Neural cell (in vitro differentiated cells): ENCODE measurements at regions not wholly inside any gene's neighbourhood (a gene's known extent, or its start where the extent isn't known, plus 50 kb on each side); places are given as distances from the start of the nearest gene placed in this dataset.

Experiments
- H2AFZ ChIP-seq: fragments of 200-600, 300-800 bp; sonication (generic), shearing (Covaris generic); 2 replicates; pipeline ENCODE4 v1.6.0; 2014; ENCODE audit warnings: low read depth, mild to moderate bottlenecking, antibody characterized with exemption, low read length, moderate library complexity
- H3F3A ChIP-seq: fragments of 200-600 bp; shearing (Covaris generic); 2 replicates; pipeline ENCODE4 v1.6.1; 2016; ENCODE audit warnings: mild to moderate bottlenecking, moderate library complexity, mixed read lengths, antibody characterized with exemption, low read length; ENCODE audit not compliant: insufficient read depth, poor library complexity, severe bottlenecking
- H3K27ac ChIP-seq: fragments of 200-600, 300-800 bp; sonication (generic), shearing (Covaris generic); 2 replicates; pipeline ENCODE4 v1.5.1; 2014; ENCODE audit warnings: mild to moderate bottlenecking, low read length, moderate library complexity
- H3K27me3 ChIP-seq: fragments of 300-800, 200-600 bp; sonication (generic), shearing (Covaris generic); 2 replicates; pipeline ENCODE4 v1.6.0; 2014; ENCODE audit warnings: mild to moderate bottlenecking, low read depth, low read length, moderate library complexity; ENCODE audit not compliant: insufficient read depth
- H3K36me3 ChIP-seq: fragments of 300-800, 200-600 bp; sonication (generic), shearing (Covaris generic); 2 replicates; pipeline ENCODE4 v1.5.1; 2014; ENCODE audit warnings: mild to moderate bottlenecking, antibody characterized with exemption, low read length, moderate library complexity; ENCODE audit not compliant: insufficient read depth
- H3K4me2 ChIP-seq: fragments of 300-800, 200-600 bp; sonication (generic), shearing (Covaris generic); 2 replicates; pipeline ENCODE4 v1.6.0; 2014; ENCODE audit warnings: mild to moderate bottlenecking, low read length
- H3K4me3 ChIP-seq: fragments of 300-800, 200-600 bp; sonication (generic), shearing (Covaris generic); 2 replicates; pipeline ENCODE4 v1.5.1; 2014; ENCODE audit warnings: mild to moderate bottlenecking, low read length, moderate library complexity
- H3K79me2 ChIP-seq: fragments of 200-600 bp; shearing (Covaris generic); replicated peaks from 2 replicates; pipeline ENCODE4 v1.6.0; 2014; ENCODE audit warnings: mild to moderate bottlenecking, low read length, moderate library complexity; ENCODE audit not compliant: insufficient read depth
- H3K9ac ChIP-seq: fragments of 300-800, 200-600 bp; sonication (generic), shearing (Covaris generic); 2 replicates; pipeline ENCODE4 v1.6.1; 2016; ENCODE audit warnings: mild to moderate bottlenecking, low read length, mixed read lengths
- H3K9me2 ChIP-seq: fragments of 200-600 bp; shearing (Covaris generic); 2 replicates; pipeline ENCODE4 v1.6.1; 2016; ENCODE audit warnings: mild to moderate bottlenecking, low read length, mixed read lengths; ENCODE audit not compliant: insufficient read depth
- H3K9me3 ChIP-seq: fragments of 200-600, 300-800 bp; sonication (generic), shearing (Covaris generic); 2 replicates; pipeline ENCODE4 v1.6.1; 2016; ENCODE audit warnings: mild to moderate bottlenecking, mixed run types, low read length, moderate library complexity, mixed read lengths
- H4K20me1 ChIP-seq: fragments of 200-600 bp; shearing (Covaris generic); 2 replicates; pipeline ENCODE4 v1.6.1; 2016; ENCODE audit warnings: mild to moderate bottlenecking, mixed run types; ENCODE audit not compliant: insufficient read depth
- EP300 ChIP-seq: fragments of 450-650 bp; conservative IDR thresholded peaks from 2 replicates; pipeline ENCODE4 v1.6.1; 2014; ENCODE audit warnings: antibody characterized with exemption, mild to moderate bottlenecking, moderate library complexity; ENCODE audit not compliant: poor library complexity, severe bottlenecking
- EZH2 ChIP-seq: fragments of 200-600, 300-800 bp; shearing (Covaris generic), sonication (generic); IDR thresholded peaks from 2 replicates; pipeline ENCODE4 v1.6.1; 2014; ENCODE audit warnings: antibody characterized with exemption, low read length, borderline replicate concordance, mild to moderate bottlenecking; ENCODE audit not compliant: insufficient read depth, poor library complexity, severe bottlenecking
- MXI1 ChIP-seq: fragments of 450-650 bp; conservative IDR thresholded peaks from 2 replicates; pipeline ENCODE4 v1.6.1; 2014; ENCODE audit warnings: antibody characterized with exemption, mild to moderate bottlenecking; ENCODE audit not compliant: poor library complexity, severe bottlenecking
- POLR2AphosphoS5 ChIP-seq: IDR thresholded peaks from 2 replicates; pipeline ENCODE4 v1.6.1; 2012
- RAD21 ChIP-seq: fragments of 450-650 bp; conservative IDR thresholded peaks from 2 replicates; pipeline ENCODE4 v1.6.1; 2014; ENCODE audit warnings: antibody characterized with exemption, mild to moderate bottlenecking, moderate library complexity
- SMC3 ChIP-seq: fragments of 450-650 bp; conservative IDR thresholded peaks from 2 replicates; pipeline ENCODE4 v1.6.1; 2014; ENCODE audit warnings: antibody characterized with exemption, mild to moderate bottlenecking, moderate library complexity; ENCODE audit not compliant: poor library complexity
- TAF1 ChIP-seq: IDR thresholded peaks from 2 replicates; pipeline ENCODE4 v1.6.1; 2012; ENCODE audit warnings: low read depth
- TF ChIP-seq, protein P1 (sequence below): IDR thresholded peaks from 2 replicates; pipeline ENCODE4 v1.6.1; 2012; ENCODE audit warnings: borderline replicate concordance
- TF ChIP-seq, protein P2 (sequence below): fragments of 450-650 bp; IDR thresholded peaks from 2 replicates; pipeline ENCODE4 v1.5.1; 2014; ENCODE audit warnings: antibody characterized with exemption, mild to moderate bottlenecking, moderate library complexity; ENCODE audit not compliant: poor library complexity, severe bottlenecking

DNA sequence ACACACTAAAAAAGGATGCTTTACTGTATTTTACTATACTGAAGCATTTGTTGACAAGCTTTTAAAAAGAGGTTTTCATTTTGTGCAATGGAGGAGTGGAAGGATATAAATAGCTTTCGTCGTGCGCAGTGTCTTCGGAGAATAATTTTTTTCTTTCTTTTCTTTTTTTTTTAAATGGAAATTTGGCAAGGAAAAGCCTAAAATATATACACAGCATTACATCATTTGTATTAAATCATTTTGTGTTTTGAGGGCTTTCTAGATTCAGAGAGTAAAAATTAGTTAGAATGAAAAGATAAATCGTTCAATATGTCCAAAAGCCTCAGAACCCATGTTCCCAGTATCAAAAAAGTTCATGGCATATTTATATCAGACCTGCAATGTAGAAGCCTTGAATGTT is 150.2 kb upstream of the FERD3L start:
- H3K9ac ChIP-seq = no peak overlapping the region
- H3F3A ChIP-seq = no peaks in the 10 kb centered on the region
- H3K27me3 ChIP-seq = no peaks in the 10 kb centered on the region

DNA sequence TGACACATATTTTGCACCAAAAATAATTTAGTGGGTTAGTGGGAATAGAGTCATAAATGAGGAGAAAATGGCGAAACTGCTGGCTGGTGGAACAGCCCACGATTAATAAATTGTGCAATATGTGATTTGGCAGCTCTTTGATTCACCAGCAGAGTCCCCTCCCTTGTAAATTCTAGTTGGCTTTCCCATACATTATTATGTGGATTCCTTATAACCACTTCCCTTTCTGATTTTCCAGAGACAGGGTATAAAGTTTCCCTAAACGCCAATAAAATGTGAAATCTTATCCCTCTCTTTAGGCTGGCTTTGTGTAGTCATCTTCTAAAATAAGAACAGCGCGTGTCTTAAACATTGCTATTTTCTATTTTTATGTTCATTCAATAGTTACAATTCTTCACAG is 149.4 kb upstream of the FERD3L start:
- no peaks in the 10 kb centered on the region for H3K9me3 ChIP-seq
- H3F3A ChIP-seq = no peaks in the 10 kb centered on the region
- no peak overlapping the region for H3K27ac ChIP-seq
- H3K36me3 ChIP-seq = no peaks in the 10 kb centered on the region
- no peaks in the 10 kb centered on the region for H3K79me2 ChIP-seq
- no peak overlapping the region for H3K4me3 ChIP-seq
- TF ChIP-seq, protein P1, sequence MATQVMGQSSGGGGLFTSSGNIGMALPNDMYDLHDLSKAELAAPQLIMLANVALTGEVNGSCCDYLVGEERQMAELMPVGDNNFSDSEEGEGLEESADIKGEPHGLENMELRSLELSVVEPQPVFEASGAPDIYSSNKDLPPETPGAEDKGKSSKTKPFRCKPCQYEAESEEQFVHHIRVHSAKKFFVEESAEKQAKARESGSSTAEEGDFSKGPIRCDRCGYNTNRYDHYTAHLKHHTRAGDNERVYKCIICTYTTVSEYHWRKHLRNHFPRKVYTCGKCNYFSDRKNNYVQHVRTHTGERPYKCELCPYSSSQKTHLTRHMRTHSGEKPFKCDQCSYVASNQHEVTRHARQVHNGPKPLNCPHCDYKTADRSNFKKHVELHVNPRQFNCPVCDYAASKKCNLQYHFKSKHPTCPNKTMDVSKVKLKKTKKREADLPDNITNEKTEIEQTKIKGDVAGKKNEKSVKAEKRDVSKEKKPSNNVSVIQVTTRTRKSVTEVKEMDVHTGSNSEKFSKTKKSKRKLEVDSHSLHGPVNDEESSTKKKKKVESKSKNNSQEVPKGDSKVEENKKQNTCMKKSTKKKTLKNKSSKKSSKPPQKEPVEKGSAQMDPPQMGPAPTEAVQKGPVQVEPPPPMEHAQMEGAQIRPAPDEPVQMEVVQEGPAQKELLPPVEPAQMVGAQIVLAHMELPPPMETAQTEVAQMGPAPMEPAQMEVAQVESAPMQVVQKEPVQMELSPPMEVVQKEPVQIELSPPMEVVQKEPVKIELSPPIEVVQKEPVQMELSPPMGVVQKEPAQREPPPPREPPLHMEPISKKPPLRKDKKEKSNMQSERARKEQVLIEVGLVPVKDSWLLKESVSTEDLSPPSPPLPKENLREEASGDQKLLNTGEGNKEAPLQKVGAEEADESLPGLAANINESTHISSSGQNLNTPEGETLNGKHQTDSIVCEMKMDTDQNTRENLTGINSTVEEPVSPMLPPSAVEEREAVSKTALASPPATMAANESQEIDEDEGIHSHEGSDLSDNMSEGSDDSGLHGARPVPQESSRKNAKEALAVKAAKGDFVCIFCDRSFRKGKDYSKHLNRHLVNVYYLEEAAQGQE = no peak
- no peak for TF ChIP-seq SMC3
- TF ChIP-seq MXI1 = no peak
- no peak for TF ChIP-seq EZH2
- no peak for TF ChIP-seq TAF1
- TF ChIP-seq RAD21 = no peak
- no peak for TF ChIP-seq POLR2AphosphoS5
- TF ChIP-seq, protein P2, sequence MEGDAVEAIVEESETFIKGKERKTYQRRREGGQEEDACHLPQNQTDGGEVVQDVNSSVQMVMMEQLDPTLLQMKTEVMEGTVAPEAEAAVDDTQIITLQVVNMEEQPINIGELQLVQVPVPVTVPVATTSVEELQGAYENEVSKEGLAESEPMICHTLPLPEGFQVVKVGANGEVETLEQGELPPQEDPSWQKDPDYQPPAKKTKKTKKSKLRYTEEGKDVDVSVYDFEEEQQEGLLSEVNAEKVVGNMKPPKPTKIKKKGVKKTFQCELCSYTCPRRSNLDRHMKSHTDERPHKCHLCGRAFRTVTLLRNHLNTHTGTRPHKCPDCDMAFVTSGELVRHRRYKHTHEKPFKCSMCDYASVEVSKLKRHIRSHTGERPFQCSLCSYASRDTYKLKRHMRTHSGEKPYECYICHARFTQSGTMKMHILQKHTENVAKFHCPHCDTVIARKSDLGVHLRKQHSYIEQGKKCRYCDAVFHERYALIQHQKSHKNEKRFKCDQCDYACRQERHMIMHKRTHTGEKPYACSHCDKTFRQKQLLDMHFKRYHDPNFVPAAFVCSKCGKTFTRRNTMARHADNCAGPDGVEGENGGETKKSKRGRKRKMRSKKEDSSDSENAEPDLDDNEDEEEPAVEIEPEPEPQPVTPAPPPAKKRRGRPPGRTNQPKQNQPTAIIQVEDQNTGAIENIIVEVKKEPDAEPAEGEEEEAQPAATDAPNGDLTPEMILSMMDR = no peak
- no peak for TF ChIP-seq EP300
- H3K27me3 ChIP-seq = no peaks in the 10 kb centered on the region
- no peak overlapping the region for H3K9ac ChIP-seq
- no peaks in the 10 kb centered on the region for H4K20me1 ChIP-seq
- H3K4me2 ChIP-seq = no peak overlapping the region
- H2AFZ ChIP-seq = no peak overlapping the region
- no peaks in the 10 kb centered on the region for H3K9me2 ChIP-seq

More for the DNA sequence above, 150.2 kb upstream of the FERD3L start:
- Histone ChIP-seq H3K79me2 (no peaks in the 10 kb centered on the region), H3K36me3 (no peaks in the 10 kb centered on the region), H3K9me2 (no peaks in the 10 kb centered on the region), H2AFZ (no peak overlapping the region), H4K20me1 (no peaks in the 10 kb centered on the region), H3K27ac (no peak overlapping the region), H3K9me3 (no peaks in the 10 kb centered on the region), H3K4me3 (no peak overlapping the region), H3K4me2 (no peak overlapping the region)
- no peak for TF ChIP-seq MXI1
- TF ChIP-seq, protein P2 = no peak
- TF ChIP-seq, protein P1 = no peak
- TF ChIP-seq EP300 = no peak
- no peak for TF ChIP-seq RAD21
- TF ChIP-seq POLR2AphosphoS5 = no peak
- TF ChIP-seq SMC3 = no peak
- no peak for TF ChIP-seq TAF1
- no peak for TF ChIP-seq EZH2
